ENCODE measurements at regions not wholly inside any gene's neighbourhood (a gene's known extent, or its start where the extent isn't known, plus 50 kb on each side); places are given as distances from the start of the nearest gene placed in this dataset.
"Not testable (repeated sequence)": the region's sequence is repeated elsewhere in the genome, so short reads cannot be mapped to it uniquely, and the experiment has no call there.

DNA sequence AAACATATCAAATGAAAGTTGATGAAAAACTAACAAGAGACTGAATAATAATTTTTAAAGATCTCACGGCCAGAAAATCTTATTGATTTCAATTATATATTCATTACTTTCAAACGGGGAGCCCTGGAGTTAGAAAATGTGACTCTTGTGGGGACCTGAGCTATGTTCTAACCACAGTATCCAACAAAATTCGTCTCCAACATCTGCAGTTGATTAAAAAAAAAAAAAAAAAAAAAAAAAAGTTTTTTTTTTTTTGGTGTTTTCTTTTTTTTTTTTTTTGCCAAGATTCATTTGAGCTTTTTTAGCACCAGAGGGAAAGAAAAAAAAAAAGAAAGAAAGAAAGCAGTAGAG lies 144.3 kb upstream of the PIK3R1 start:
- Histone ChIP-seq H3K4me3 (ENCODE audit: low read depth in 1 of 5, low read length in 5 of 5) (no peak overlapping the region), H3K9me3 (ENCODE audit: control insufficient read depth in 5 of 5, low read length in 5 of 5) (peaks cover 0 to 2% (median 0%) of the 10 kb centered on the region in 5 donors), H3K36me3 (ENCODE audit: control insufficient read depth in 5 of 5, insufficient read depth in 5 of 5, low read length in 5 of 5) (no peaks in the 10 kb centered on the region), H3K27me3 (ENCODE audit: control insufficient read depth in 5 of 5, insufficient read depth in 4 of 5, low read length in 5 of 5) (no peaks in the 10 kb centered on the region), H3K9ac (ENCODE audit: low read length in 5 of 5) (no peak overlapping the region), H3K4me1 (ENCODE audit: control insufficient read depth in 5 of 5, insufficient read depth in 5 of 5, low read length in 5 of 5) (peaks cover 0 to 22% (median 11%) of the 10 kb centered on the region in 5 donors), H3K27ac (ENCODE audit: low read depth, low read length) (no peak overlapping the region)

DNA sequence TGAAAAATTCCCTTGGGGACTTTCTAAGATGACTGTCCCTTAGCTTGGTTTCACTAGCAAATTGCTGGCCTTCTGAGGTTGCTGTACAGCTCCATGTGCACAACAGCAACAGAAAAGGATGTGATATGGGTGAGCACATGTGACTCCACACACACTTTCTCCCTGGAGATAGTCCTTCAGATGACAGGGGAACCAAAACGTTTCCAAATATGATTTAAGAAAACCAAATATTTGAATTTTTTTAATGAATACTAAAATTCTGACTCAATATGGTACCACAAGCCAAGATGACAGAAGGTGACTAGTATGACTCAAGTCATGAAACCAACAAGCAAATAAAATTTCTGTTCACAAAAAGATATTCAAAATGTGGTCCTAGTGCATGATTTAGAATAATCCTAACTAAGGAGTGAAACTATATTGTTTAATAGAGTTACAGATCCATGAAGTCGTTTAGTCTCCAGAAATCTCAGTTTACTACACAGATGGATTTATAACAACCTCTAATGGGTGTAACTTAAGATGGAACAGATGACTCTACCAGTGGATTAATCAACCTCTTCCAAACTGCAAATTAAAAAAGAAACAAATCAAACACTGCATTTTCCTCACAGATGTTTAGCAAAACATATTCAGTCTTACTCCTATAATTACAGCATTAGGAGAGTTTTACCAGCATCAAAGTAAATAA lies 144.8 kb upstream of the PIK3R1 start:
- Histone ChIP-seq H3K4me3 (ENCODE audit: low read depth in 1 of 5, low read length in 5 of 5) (no peak overlapping the region), H3K36me3 (ENCODE audit: control insufficient read depth in 5 of 5, insufficient read depth in 5 of 5, low read length in 5 of 5) (no peaks in the 10 kb centered on the region), H3K4me1 (ENCODE audit: control insufficient read depth in 5 of 5, insufficient read depth in 5 of 5, low read length in 5 of 5) (peaks cover 0 to 22% (median 11%) of the 10 kb centered on the region in 5 donors), H3K27ac (ENCODE audit: low read depth, low read length) (no peak overlapping the region), H3K9ac (ENCODE audit: low read length in 5 of 5) (no peak overlapping the region), H3K9me3 (ENCODE audit: control insufficient read depth in 5 of 5, low read length in 5 of 5) (peaks cover 0 to 6% (median 4%) of the 10 kb centered on the region in 5 donors), H3K27me3 (ENCODE audit: control insufficient read depth in 5 of 5, insufficient read depth in 4 of 5, low read length in 5 of 5) (no peaks in the 10 kb centered on the region)

DNA sequence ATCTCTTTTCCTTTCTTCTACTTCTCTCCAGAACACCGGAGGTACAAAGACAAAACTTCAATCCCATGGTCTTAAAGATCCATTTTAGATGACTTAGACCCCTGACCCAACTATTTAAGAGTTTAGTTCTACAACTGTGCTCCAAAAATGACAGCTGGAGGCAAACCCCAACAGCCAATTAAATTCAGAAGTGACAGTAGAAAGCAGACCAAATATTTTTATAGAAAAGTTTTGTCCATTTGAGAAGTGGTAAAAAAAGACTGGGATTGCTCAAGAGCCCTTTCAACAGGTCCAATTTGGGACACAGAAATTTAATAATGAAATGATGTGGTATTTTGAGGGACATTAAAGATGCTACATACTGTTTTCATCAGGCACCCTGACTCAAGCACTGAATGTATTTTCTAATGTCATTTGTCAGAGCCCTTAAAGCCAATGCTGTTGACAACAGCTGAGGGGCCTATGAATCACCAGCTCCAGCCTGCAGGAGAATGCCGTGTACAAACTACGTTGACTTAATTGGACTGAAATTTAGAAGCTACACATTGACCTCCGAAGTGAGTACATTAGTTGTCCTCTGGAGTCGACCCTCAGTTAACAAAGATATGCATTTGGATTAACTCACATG lies 147.5 kb upstream of the PIK3R1 start:
- Histone ChIP-seq H3K4me3 (ENCODE audit: low read depth in 1 of 5, low read length in 5 of 5) (no peak overlapping the region), H3K27ac (ENCODE audit: low read depth, low read length) (peak overlapping the region; percentile 86), H3K27me3 (ENCODE audit: control insufficient read depth in 5 of 5, insufficient read depth in 4 of 5, low read length in 5 of 5) (no peaks in the 10 kb centered on the region), H3K9ac (ENCODE audit: low read length in 5 of 5) (no peak overlapping the region), H3K36me3 (ENCODE audit: control insufficient read depth in 5 of 5, insufficient read depth in 5 of 5, low read length in 5 of 5) (no peaks in the 10 kb centered on the region), H3K9me3 (ENCODE audit: control insufficient read depth in 5 of 5, low read length in 5 of 5) (peaks cover 0 to 6% (median 4%) of the 10 kb centered on the region in 5 donors), H3K4me1 (ENCODE audit: control insufficient read depth in 5 of 5, insufficient read depth in 5 of 5, low read length in 5 of 5) (peaks cover 0 to 11% (median 7%) of the 10 kb centered on the region in 5 donors)

DNA sequence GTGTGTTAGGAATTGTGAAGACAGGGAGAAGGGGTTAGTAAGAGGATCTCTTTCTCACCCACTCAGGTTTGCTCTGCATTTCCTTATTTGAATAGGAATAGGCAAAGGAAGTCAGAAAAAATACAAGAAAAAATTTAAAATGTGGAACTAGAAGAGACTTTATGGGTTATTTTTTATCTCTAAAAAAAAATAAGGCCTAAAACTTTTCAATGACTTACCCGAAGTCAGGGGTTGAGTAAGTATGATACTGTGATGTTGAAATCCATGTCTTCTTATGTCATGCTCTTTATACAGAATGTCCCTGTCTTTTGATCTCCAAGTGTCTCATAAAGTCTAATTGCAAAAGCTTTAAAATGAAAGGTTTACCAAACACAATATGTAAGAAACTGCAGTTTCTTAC lies 148.3 kb upstream of the PIK3R1 start:
- Histone ChIP-seq H3K27ac (ENCODE audit: low read depth, low read length) (peak overlapping the region; percentile 86), H3K9me3 (ENCODE audit: control insufficient read depth in 5 of 5, low read length in 5 of 5) (peaks cover 0 to 6% (median 4%) of the 10 kb centered on the region in 5 donors), H3K36me3 (ENCODE audit: control insufficient read depth in 5 of 5, insufficient read depth in 5 of 5, low read length in 5 of 5) (no peaks in the 10 kb centered on the region)

DNA sequence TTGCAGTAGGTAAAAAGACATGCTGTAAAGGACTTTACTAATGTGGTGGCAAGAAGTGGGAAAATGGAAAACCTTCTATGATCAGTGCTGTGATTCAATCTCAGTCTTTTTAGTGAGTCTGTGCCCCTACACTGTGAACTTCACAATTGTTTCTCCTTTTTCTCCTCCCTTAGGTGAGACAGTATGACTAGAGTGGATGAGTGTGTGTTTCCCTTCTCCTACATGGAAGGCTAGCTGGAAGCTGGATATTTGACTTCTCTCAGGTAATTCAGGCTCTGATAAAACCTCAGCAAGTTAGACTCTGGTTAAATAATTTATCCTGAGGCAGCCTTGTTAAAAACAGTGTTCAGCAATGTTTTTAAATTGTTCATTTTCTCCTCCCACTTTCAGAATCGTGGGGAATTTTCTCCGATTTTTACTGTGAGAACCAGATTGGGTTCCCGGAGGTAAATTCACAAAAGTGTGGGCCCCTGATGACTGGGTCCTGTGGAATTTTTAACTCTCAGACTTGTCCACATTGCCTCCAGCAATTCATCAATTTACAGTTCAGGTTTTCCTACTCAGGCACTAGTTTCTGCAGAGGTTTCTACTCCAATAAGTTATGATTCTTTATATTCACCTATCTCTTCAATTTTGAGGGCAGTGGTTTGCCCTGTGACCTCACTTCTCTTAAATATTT lies 149.1 kb upstream of the PIK3R1 start:
- Histone ChIP-seq H3K9ac (ENCODE audit: low read length in 5 of 5) (peak overlapping the region in 1 of 5 donors; percentile 68), H3K9me3 (ENCODE audit: control insufficient read depth in 5 of 5, low read length in 5 of 5) (peaks cover 0 to 6% (median 4%) of the 10 kb centered on the region in 5 donors), H3K4me1 (ENCODE audit: control insufficient read depth in 5 of 5, insufficient read depth in 5 of 5, low read length in 5 of 5) (peaks cover 0 to 11% (median 7%) of the 10 kb centered on the region in 5 donors), H3K27me3 (ENCODE audit: control insufficient read depth in 5 of 5, insufficient read depth in 4 of 5, low read length in 5 of 5) (no peaks in the 10 kb centered on the region), H3K27ac (ENCODE audit: low read depth, low read length) (peak overlapping the region; percentile 86), H3K4me3 (ENCODE audit: low read depth in 1 of 5, low read length in 5 of 5) (no peak overlapping the region), H3K36me3 (ENCODE audit: control insufficient read depth in 5 of 5, insufficient read depth in 5 of 5, low read length in 5 of 5) (no peaks in the 10 kb centered on the region)

More for the DNA sequence above, 148.3 kb upstream of the PIK3R1 start:
- Histone ChIP-seq H3K9ac (ENCODE audit: low read length in 5 of 5) (peak overlapping the region in 2 of 5 donors; percentile 52 to 68), H3K27me3 (ENCODE audit: control insufficient read depth in 5 of 5, insufficient read depth in 4 of 5, low read length in 5 of 5) (no peaks in the 10 kb centered on the region), H3K4me3 (ENCODE audit: low read depth in 1 of 5, low read length in 5 of 5) (no peak overlapping the region), H3K4me1 (ENCODE audit: control insufficient read depth in 5 of 5, insufficient read depth in 5 of 5, low read length in 5 of 5) (peaks cover 0 to 11% (median 7%) of the 10 kb centered on the region in 5 donors)

DNA sequence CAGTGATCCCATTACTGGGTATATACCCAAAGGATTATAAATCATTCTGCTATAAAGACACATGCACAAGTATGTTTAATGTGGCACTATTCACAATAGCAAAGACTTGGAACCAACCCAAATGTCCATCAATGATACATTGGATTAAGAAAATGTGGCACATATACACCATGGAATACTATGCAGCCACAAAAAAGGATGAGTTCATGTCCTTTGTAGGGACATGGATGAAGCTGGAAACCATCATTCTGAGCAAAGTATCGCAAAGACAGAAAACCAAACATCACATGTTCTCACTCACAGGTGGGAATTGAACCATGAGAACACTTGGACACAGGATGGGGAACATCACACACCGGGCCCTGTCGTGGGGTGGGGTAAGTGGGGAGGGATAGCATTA lies 150.2 kb upstream of the PIK3R1 start:
- not testable (repeated sequence) for H3K36me3 ChIP-seq (ENCODE audit: control insufficient read depth in 5 of 5, insufficient read depth in 5 of 5, low read length in 5 of 5); H3K9ac ChIP-seq (ENCODE audit: low read length in 5 of 5); H3K27ac ChIP-seq (ENCODE audit: low read depth, low read length); H3K27me3 ChIP-seq (ENCODE audit: control insufficient read depth in 5 of 5, insufficient read depth in 4 of 5, low read length in 5 of 5); H3K4me3 ChIP-seq (ENCODE audit: low read depth in 1 of 5, low read length in 5 of 5); H3K9me3 ChIP-seq (ENCODE audit: control insufficient read depth in 5 of 5, low read length in 5 of 5)
- peaks cover 0 to 11% (median 7%) of the 10 kb centered on the region in 5 donors for H3K4me1 ChIP-seq (ENCODE audit: control insufficient read depth in 5 of 5, insufficient read depth in 5 of 5, low read length in 5 of 5)

DNA sequence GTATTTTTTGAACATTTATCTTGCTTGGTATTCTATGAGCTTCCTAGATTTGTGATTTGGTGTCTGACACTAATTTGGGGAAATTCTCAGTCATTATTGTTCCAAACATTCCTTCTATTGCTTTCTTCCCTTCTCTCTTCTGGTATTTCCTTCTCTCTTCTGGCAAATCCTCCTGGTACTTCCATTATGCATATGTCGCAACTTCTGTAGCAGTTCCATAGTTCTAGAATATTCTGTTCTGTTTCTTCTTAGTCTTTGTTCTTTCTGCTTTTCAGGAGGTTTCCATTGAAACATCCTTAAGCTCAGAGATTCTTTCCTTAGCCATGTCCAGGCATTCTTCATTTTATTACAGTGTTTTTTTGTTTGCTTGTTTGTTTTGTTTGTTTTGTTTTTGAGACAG lies 155.2 kb upstream of the PIK3R1 start:
- Histone ChIP-seq H3K36me3 (ENCODE audit: control insufficient read depth in 5 of 5, insufficient read depth in 5 of 5, low read length in 5 of 5) (no peaks in the 10 kb centered on the region), H3K9me3 (ENCODE audit: control insufficient read depth in 5 of 5, low read length in 5 of 5) (no peaks in the 10 kb centered on the region), H3K4me3 (ENCODE audit: low read depth in 1 of 5, low read length in 5 of 5) (no peak overlapping the region), H3K4me1 (ENCODE audit: control insufficient read depth in 5 of 5, insufficient read depth in 5 of 5, low read length in 5 of 5) (no peaks in the 10 kb centered on the region), H3K9ac (ENCODE audit: low read length in 5 of 5) (no peak overlapping the region), H3K27ac (ENCODE audit: low read depth, low read length) (no peak overlapping the region), H3K27me3 (ENCODE audit: control insufficient read depth in 5 of 5, insufficient read depth in 4 of 5, low read length in 5 of 5) (no peaks in the 10 kb centered on the region)

DNA sequence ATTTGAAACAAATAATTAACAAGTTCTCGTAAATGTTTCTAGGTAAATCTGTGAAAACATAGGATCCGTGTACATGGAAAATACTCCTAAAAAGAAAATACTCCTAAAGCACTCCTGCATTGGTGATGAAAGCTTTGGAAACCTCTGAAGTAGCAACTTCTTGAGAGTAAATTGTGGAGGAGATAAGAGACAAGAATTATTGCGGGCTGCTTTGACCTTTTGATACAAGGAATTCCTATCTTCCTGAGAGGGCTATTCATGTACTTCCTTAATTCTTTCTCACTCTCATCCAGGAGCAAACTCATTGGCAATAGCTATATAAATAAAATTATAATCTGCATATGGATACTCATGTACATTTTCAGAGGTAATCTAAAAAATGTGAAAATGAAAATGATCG lies 158.4 kb upstream of the PIK3R1 start:
- Histone ChIP-seq H3K9ac (ENCODE audit: low read length in 5 of 5) (no peak overlapping the region), H3K4me1 (ENCODE audit: control insufficient read depth in 5 of 5, insufficient read depth in 5 of 5, low read length in 5 of 5) (peaks cover 0 to 7% (median 7%) of the 10 kb centered on the region in 5 donors), H3K4me3 (ENCODE audit: low read depth in 1 of 5, low read length in 5 of 5) (no peak overlapping the region), H3K9me3 (ENCODE audit: control insufficient read depth in 5 of 5, low read length in 5 of 5) (no peaks in the 10 kb centered on the region), H3K27ac (ENCODE audit: low read depth, low read length) (no peak overlapping the region), H3K27me3 (ENCODE audit: control insufficient read depth in 5 of 5, insufficient read depth in 4 of 5, low read length in 5 of 5) (no peaks in the 10 kb centered on the region), H3K36me3 (ENCODE audit: control insufficient read depth in 5 of 5, insufficient read depth in 5 of 5, low read length in 5 of 5) (no peaks in the 10 kb centered on the region)

DNA sequence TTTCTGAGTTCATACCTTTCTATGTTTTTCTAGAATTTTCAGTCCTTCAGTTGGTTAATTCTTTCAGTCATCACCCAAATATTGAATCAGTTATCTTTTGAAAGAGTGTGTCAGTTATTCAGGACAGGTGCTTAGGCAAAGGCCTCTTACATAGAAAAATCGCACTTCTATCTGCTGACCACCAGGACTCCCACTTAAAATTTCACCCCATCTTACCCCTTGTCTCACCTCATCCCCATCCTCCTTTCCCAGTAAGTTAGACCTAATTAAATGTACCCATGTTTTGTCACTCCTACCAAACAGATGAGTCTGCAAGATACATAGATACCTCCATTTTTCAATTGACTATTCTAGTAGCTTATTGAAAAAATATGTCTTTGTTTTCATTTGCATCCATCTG lies 159.9 kb upstream of the PIK3R1 start:
- Histone ChIP-seq H3K9me3 (ENCODE audit: control insufficient read depth in 5 of 5, low read length in 5 of 5) (no peaks in the 10 kb centered on the region), H3K36me3 (ENCODE audit: control insufficient read depth in 5 of 5, insufficient read depth in 5 of 5, low read length in 5 of 5) (no peaks in the 10 kb centered on the region), H3K27me3 (ENCODE audit: control insufficient read depth in 5 of 5, insufficient read depth in 4 of 5, low read length in 5 of 5) (no peaks in the 10 kb centered on the region), H3K9ac (ENCODE audit: low read length in 5 of 5) (no peak overlapping the region), H3K4me1 (ENCODE audit: control insufficient read depth in 5 of 5, insufficient read depth in 5 of 5, low read length in 5 of 5) (peaks cover 0 to 7% (median 7%) of the 10 kb centered on the region in 5 donors), H3K4me3 (ENCODE audit: low read depth in 1 of 5, low read length in 5 of 5) (no peak overlapping the region), H3K27ac (ENCODE audit: low read depth, low read length) (no peak overlapping the region)

DNA sequence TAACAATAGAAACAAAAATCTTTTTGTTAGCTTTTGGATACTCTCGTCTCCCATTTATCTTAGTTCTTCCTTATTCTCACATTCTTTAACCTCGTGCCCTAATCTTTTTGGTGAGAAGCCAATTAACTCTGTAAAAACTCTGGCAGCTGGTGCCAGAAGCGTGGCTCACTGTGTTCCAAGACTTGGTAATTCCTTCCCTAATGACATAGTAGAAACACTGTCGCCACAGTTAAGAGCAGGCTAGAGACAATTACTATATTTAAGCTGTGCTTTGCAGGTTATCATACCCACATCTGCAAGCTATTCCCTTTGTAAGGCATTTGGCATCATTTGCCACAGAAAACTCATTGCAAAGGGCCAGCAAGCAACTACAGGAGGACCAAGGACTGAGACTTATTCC lies 160.9 kb upstream of the PIK3R1 start:
- peaks cover 0 to 7% (median 7%) of the 10 kb centered on the region in 5 donors for H3K4me1 ChIP-seq (ENCODE audit: control insufficient read depth in 5 of 5, insufficient read depth in 5 of 5, low read length in 5 of 5)
- H3K27me3 ChIP-seq (ENCODE audit: control insufficient read depth in 5 of 5, insufficient read depth in 4 of 5, low read length in 5 of 5): no peaks in the 10 kb centered on the region
- no peaks in the 10 kb centered on the region for H3K36me3 ChIP-seq (ENCODE audit: control insufficient read depth in 5 of 5, insufficient read depth in 5 of 5, low read length in 5 of 5)
- no peak overlapping the region for H3K4me3 ChIP-seq (ENCODE audit: low read depth in 1 of 5, low read length in 5 of 5)
- H3K9ac ChIP-seq (ENCODE audit: low read length in 5 of 5): no peak overlapping the region
- no peaks in the 10 kb centered on the region for H3K9me3 ChIP-seq (ENCODE audit: control insufficient read depth in 5 of 5, low read length in 5 of 5)
- H3K27ac ChIP-seq (ENCODE audit: low read depth, low read length): no peak overlapping the region

Data from subcutaneous abdominal adipose tissue (tissue), 5 donors.